ENCODE measurements at regions not wholly inside any gene's neighbourhood (a gene's known extent, or its start where the extent isn't known, plus 50 kb on each side); places are given as distances from the start of the nearest gene placed in this dataset.

GRCh38 chr14:59133709-59134108 lies 54.8 kb upstream of the DAAM1 start:
- H2BK5ac ChIP-seq (ENCODE audit: insufficient read length, low read length): no peak overlapping the region
- no peak overlapping the region for H3K18ac ChIP-seq (ENCODE audit: insufficient read length, low read depth, low read length)
- no peak overlapping the region for H4K5ac ChIP-seq (ENCODE audit: insufficient read length, low read depth, low read length)
- DNase-seq: no peak
- no peak overlapping the region for H2AK5ac ChIP-seq (ENCODE audit: insufficient read length, low read length)
- WGBS (ENCODE audit: extremely low coverage, insufficient read length, low lambda C conversion rate): no CpG with 5 or more reads among the region's 4 CpGs
- H3K27me3 Mint-ChIP-seq (ENCODE audit: low read depth): peaks cover 2% of the 10 kb centered on the region; the same call in 1 of the 2 replicates
- no peaks in the 10 kb centered on the region for H4K20me1 ChIP-seq (ENCODE audit: control insufficient read depth, insufficient read depth, insufficient read length)
- no peaks in the 10 kb centered on the region for H3K9me3 ChIP-seq (ENCODE audit: control insufficient read depth, low read depth, low read length)
- H3K9ac ChIP-seq (ENCODE audit: extremely low read depth, insufficient read length, low read length): no peak overlapping the region
- no peak overlapping the region for H3K56ac ChIP-seq (ENCODE audit: insufficient read length, low read depth, low read length)
- H2BK12ac ChIP-seq (ENCODE audit: insufficient read length, low read depth, low read length): no peak overlapping the region
- H3K4me1 ChIP-seq (ENCODE audit: insufficient read depth, low read length): no peaks in the 10 kb centered on the region
- H2AFZ ChIP-seq (ENCODE audit: low read length): no peak overlapping the region
- no peak overlapping the region for H4K91ac ChIP-seq (ENCODE audit: insufficient read length, low read depth, low read length)
- H3K4me1 Mint-ChIP-seq: peaks cover 5 to 6% of the 10 kb centered on the region in 2 experiments
- H2BK120ac ChIP-seq (ENCODE audit: low read depth, low read length, poor library complexity, severe bottlenecking): no peak overlapping the region
- no peak overlapping the region for H3K4me2 ChIP-seq (ENCODE audit: insufficient read depth, insufficient read length, low read length)
- no peak overlapping the region for H3K23ac ChIP-seq (ENCODE audit: insufficient read length, low read depth, low read length)
- no peak overlapping the region for H4K8ac ChIP-seq (replicated peaks; ENCODE audit: insufficient read length, low read depth, low read length)
- H3K4ac ChIP-seq (ENCODE audit: low read depth, low read length): no peak overlapping the region
- no peaks in the 10 kb centered on the region for H3K79me2 ChIP-seq (ENCODE audit: insufficient read depth, low read length)
- no peak overlapping the region for H3K27ac ChIP-seq (ENCODE audit: insufficient read length, low read depth, low read length)
- H3K27ac Mint-ChIP-seq: no peak overlapping the region
- TF ChIP-seq CTCF (conservative IDR thresholded peaks at IDR 0.05): no peak
- H2BK20ac ChIP-seq (ENCODE audit: low read depth, low read length, poor library complexity, severe bottlenecking): no peak overlapping the region
- H2BK15ac ChIP-seq (ENCODE audit: low read depth, low read length): no peak overlapping the region
- H3K79me1 ChIP-seq (ENCODE audit: insufficient read depth, low read depth, low read length, poor library complexity, severe bottlenecking): no peaks in the 10 kb centered on the region
- H3K23me2 ChIP-seq (ENCODE audit: insufficient read length, low read depth, low read length, poor library complexity, severe bottlenecking): no peaks in the 10 kb centered on the region
- no peak overlapping the region for H3K14ac ChIP-seq (ENCODE audit: insufficient read depth, low read length)
- H3K36me3 Mint-ChIP-seq (ENCODE audit: insufficient read depth in 1 of 3, low read depth in 3 of 3): no peaks in the 10 kb centered on the region; a peak in 1 of 7 replicates
- no peak overlapping the region for H3K4me3 Mint-ChIP-seq
- no peak overlapping the region for H3T11ph ChIP-seq (ENCODE audit: low read length)
- H3K9me3 Mint-ChIP-seq: no peaks in the 10 kb centered on the region
- H3K27me3 ChIP-seq (ENCODE audit: insufficient read depth, low read length): no peaks in the 10 kb centered on the region
